RWPE2 (cell line): ENCODE measurements at regions not wholly inside any gene's neighbourhood (a gene's known extent, or its start where the extent isn't known, plus 50 kb on each side); places are given as distances from the start of the nearest gene placed in this dataset.
"Not testable (repeated sequence)": the region's sequence is repeated elsewhere in the genome, so short reads cannot be mapped to it uniquely, and the experiment has no call there.

Experiments
- ATAC-seq: fragments of 200-7000 bp; cut with Tn5 transposase; 3 replicates; pipeline ENCODE4 v1.9.1; 2021; ENCODE audit warnings: low read depth
- DNase-seq: peaks from one replicate; pipeline ENCODE4 v3.0.0-alpha.2; 2020; ENCODE audit warnings: low spot score
- H3K27ac ChIP-seq: fragments of 450-650 bp; 2 replicates; pipeline ENCODE4 v1.5.1; 2017; ENCODE audit warnings: mild to moderate bottlenecking; ENCODE audit not compliant: poor library complexity, severe bottlenecking
- H3K27me3 ChIP-seq: fragments of 250-450 bp; sonication (Bioruptor Pico); 2 replicates; pipeline ENCODE4 v1.5.1; 2021; ENCODE audit warnings: mild to moderate bottlenecking, moderate library complexity; ENCODE audit not compliant: insufficient read depth, poor library complexity, severe bottlenecking
- H3K36me3 ChIP-seq: fragments of 250-450 bp; sonication (Bioruptor Pico); 2 replicates; pipeline ENCODE4 v1.5.1; 2020; ENCODE audit warnings: low read depth, mild to moderate bottlenecking, moderate library complexity
- H3K4me1 ChIP-seq: fragments of 250-450 bp; sonication (Bioruptor Pico); 2 replicates; pipeline ENCODE4 v1.5.1; 2021; ENCODE audit warnings: mild to moderate bottlenecking, moderate library complexity; ENCODE audit not compliant: insufficient read depth, poor library complexity, severe bottlenecking
- H3K4me3 ChIP-seq: fragments of 250-450 bp; sonication (Bioruptor Pico); 2 replicates; pipeline ENCODE4 v1.5.1; 2021; ENCODE audit warnings: mild to moderate bottlenecking, moderate library complexity; ENCODE audit not compliant: severe bottlenecking
- H3K9me3 ChIP-seq: fragments of 250-450 bp; sonication (Bioruptor Pico); 2 replicates; pipeline ENCODE4 v1.5.1; 2021; ENCODE audit warnings: mild to moderate bottlenecking, moderate library complexity; ENCODE audit not compliant: severe bottlenecking
- TF ChIP-seq, protein P1 (sequence below): fragments of 450-650 bp; IDR thresholded peaks from one replicate; pipeline ENCODE4 v1.5.1; 2017; ENCODE audit warnings: mild to moderate bottlenecking, moderate library complexity; ENCODE audit not compliant: poor library complexity, severe bottlenecking

DNA sequence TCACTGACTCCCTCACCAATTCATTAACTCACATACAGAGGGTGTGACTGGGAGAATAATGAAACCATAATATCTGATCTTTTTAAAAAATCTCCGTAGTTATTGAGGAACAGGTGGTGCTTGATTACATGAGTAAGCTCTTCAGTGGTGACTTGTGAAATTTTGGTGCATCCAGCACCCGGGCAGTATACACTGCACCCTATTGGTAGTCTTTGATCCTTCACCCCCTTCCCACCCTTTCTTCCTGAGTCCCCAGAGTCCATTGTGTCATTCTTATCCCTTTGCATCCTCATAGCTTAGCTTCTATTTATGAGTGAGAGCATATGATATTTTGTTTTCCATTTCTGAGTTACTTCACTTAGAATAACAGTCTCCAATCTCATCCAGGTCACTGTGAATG, 1143.8 kb downstream of the PCDH19 start:
- Histone ChIP-seq H3K27me3 (no peaks in the 10 kb centered on the region), H3K36me3 (no peaks in the 10 kb centered on the region), H3K4me3 (no peak overlapping the region), H3K27ac (no peak overlapping the region), H3K4me1 (no peaks in the 10 kb centered on the region), H3K9me3 (no peaks in the 10 kb centered on the region)
- ATAC-seq (no peak), DNase-seq (no peak)
- TF ChIP-seq, protein P1, sequence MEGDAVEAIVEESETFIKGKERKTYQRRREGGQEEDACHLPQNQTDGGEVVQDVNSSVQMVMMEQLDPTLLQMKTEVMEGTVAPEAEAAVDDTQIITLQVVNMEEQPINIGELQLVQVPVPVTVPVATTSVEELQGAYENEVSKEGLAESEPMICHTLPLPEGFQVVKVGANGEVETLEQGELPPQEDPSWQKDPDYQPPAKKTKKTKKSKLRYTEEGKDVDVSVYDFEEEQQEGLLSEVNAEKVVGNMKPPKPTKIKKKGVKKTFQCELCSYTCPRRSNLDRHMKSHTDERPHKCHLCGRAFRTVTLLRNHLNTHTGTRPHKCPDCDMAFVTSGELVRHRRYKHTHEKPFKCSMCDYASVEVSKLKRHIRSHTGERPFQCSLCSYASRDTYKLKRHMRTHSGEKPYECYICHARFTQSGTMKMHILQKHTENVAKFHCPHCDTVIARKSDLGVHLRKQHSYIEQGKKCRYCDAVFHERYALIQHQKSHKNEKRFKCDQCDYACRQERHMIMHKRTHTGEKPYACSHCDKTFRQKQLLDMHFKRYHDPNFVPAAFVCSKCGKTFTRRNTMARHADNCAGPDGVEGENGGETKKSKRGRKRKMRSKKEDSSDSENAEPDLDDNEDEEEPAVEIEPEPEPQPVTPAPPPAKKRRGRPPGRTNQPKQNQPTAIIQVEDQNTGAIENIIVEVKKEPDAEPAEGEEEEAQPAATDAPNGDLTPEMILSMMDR: no peak

DNA sequence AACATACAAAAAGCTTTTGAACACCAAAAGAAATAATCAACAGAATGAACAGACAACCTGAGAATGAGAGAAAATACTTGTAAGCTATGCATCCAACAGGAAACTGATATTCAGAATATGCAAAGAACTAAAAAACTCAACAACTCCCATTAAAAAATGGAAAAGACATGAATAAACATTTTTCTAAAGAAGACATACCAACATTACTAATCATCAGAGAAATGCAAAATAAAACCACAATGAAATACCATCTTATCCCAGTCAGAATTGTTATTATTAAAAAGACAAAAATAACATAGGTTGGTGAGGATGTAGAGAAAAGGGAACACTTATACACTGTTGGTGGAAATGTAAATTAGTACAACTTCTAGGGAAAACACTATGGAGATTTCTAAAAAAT, 1161.9 kb downstream of the PCDH19 start:
- H3K36me3 ChIP-seq: no peaks in the 10 kb centered on the region
- H3K27ac ChIP-seq: no peak overlapping the region
- H3K9me3 ChIP-seq: no peaks in the 10 kb centered on the region
- DNase-seq: no peak
- TF ChIP-seq, protein P1: no peak
- no peak overlapping the region for H3K4me3 ChIP-seq
- no peak for ATAC-seq
- H3K27me3 ChIP-seq: no peaks in the 10 kb centered on the region
- no peaks in the 10 kb centered on the region for H3K4me1 ChIP-seq

DNA sequence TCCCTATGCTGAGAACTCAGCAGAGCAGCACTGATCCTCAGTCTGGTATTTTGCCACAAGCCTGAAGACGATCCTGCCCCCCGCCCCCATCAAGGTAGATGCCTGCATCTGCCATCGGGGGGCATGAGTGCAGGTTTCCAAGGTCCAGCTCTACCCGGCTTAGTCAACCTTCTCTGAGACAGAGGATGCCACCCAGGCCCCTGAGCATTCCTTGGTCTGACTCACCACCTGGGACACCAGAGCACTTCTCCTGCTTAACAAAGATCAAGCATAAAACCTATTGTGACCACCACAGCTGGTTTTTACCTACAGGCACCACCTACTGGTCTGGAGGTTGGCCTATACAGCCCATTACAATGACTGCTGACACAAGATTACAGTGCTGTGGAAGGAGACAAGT, 1168.1 kb downstream of the PCDH19 start:
- H3K27me3 ChIP-seq: no peaks in the 10 kb centered on the region
- H3K4me3 ChIP-seq: no peak overlapping the region
- H3K36me3 ChIP-seq: no peaks in the 10 kb centered on the region
- H3K9me3 ChIP-seq: no peaks in the 10 kb centered on the region
- no peaks in the 10 kb centered on the region for H3K4me1 ChIP-seq
- TF ChIP-seq, protein P1: no peak
- ATAC-seq: no peak
- H3K27ac ChIP-seq: no peak overlapping the region
- DNase-seq: no peak

- ATAC-seq, H3K9me3 ChIP-seq, H3K4me1 ChIP-seq, DNase-seq, H3K4me3 ChIP-seq, H3K36me3 ChIP-seq, H3K27me3 ChIP-seq, H3K27ac ChIP-seq: not testable (repeated sequence)
Observed at GRCh38 chrX:99234384-99234783, 1175.7 kb downstream of the PCDH19 start.

DNA sequence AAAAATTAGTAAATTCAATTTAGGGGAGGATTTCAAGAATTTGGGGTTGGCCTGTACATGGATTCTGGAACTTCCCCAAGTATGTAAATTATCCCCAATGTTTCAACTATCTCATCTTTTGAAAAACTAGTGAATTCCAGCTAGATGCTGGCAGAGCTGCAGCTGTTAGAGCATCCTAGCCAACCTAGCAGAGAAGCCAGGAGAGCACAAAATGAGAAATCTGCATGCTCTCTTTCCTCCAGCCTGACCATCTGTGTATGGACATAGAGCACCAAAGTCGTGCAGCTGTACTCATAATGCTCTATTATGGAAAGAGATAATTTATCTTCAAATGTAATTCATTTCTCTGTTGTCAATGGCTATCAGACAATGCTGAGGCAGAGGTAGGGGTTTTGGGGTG, 1217.7 kb downstream of the PCDH19 start:
- Histone ChIP-seq H3K36me3 (no peaks in the 10 kb centered on the region), H3K4me3 (no peak overlapping the region), H3K27ac (no peak overlapping the region), H3K9me3 (no peaks in the 10 kb centered on the region), H3K27me3 (no peaks in the 10 kb centered on the region), H3K4me1 (no peaks in the 10 kb centered on the region)
- no peak for ATAC-seq
- TF ChIP-seq, protein P1: no peak
- DNase-seq: no peak
